SU-DHL-6 (cell line): ENCODE measurements at regions not wholly inside any gene's neighbourhood (a gene's known extent, or its start where the extent isn't known, plus 50 kb on each side); places are given as distances from the start of the nearest gene placed in this dataset.

Source experiments
- EZH2phosphoT487 ChIP-seq: fragments of 200-600 bp; sonication (generic), shearing (Covaris generic); conservative IDR thresholded peaks from 2 replicates; pipeline ENCODE4 v1.6.1; 2018; ENCODE audit warnings: mild to moderate bottlenecking, antibody characterized with exemption, low read length, moderate library complexity, mixed read lengths
- TF ChIP-seq, protein P1 (sequence below): fragments of 200-600 bp; sonication (generic); IDR thresholded peaks from one replicate; pipeline ENCODE4 v1.5.1; 2017; ENCODE audit warnings: antibody characterized with exemption, mild to moderate bottlenecking, low read length, moderate library complexity; ENCODE audit not compliant: insufficient read depth, poor library complexity, severe bottlenecking

DNA sequence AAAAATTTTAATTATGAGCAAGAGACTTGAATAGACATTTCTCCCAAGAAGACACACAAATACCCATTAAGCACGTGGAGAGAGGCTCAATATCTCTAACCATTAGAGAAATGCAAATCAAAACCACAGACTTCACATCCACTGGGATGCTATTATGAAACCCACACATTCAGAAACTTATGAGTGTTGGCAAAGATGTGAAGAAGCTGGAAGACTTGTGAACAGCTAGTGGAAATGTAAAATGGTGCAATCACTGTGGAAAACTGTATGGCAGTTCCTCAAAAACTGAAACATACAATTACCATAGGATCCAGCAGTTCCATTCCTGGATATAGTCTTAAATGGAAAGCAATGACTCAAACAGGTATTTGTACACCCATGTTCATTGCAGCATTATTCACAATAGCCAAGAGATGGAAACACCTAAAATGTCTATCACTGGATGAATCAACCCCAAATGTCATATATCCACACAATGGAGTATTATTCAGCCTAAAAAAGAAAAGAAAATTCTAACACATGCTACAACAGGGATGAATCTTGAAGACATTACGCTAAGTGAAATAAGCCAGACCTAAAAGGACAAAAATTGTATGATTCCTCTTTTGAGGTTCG is 53.5 kb upstream of the FRMD4A start:
- TF ChIP-seq, protein P1, sequence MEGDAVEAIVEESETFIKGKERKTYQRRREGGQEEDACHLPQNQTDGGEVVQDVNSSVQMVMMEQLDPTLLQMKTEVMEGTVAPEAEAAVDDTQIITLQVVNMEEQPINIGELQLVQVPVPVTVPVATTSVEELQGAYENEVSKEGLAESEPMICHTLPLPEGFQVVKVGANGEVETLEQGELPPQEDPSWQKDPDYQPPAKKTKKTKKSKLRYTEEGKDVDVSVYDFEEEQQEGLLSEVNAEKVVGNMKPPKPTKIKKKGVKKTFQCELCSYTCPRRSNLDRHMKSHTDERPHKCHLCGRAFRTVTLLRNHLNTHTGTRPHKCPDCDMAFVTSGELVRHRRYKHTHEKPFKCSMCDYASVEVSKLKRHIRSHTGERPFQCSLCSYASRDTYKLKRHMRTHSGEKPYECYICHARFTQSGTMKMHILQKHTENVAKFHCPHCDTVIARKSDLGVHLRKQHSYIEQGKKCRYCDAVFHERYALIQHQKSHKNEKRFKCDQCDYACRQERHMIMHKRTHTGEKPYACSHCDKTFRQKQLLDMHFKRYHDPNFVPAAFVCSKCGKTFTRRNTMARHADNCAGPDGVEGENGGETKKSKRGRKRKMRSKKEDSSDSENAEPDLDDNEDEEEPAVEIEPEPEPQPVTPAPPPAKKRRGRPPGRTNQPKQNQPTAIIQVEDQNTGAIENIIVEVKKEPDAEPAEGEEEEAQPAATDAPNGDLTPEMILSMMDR, result no peak
- TF ChIP-seq EZH2phosphoT487, result no peak
